HepG2 (cell line): ENCODE measurements at regions not wholly inside any gene's neighbourhood (a gene's known extent, or its start where the extent isn't known, plus 50 kb on each side); places are given as distances from the start of the nearest gene placed in this dataset.

ENCODE experiments used
- ATAC-seq: fragments of 200-7000 bp; cut with Tn5 transposase; 3 replicates; pipeline ENCODE4 v1.9.1; 2020; ENCODE audit warnings: mild to moderate bottlenecking, moderate library complexity
- BruUV-seq: library from RNA; stranded (reverse); fragments of 400-500 nt; replicated peaks from 2 replicates; lab custom pipeline; 2021; lab: Mats Ljungman, UMichigan
- CTCF ChIA-PET: fragments of 300-600 bp; formaldehyde crosslinking; extraction: SDS; loops from one replicate; lab custom pipeline; 2021; ENCODE audit warnings: low total read pairs, inconsistent platforms, low intra/inter-chr PET ratio; lab: Yijun Ruan, JAX
- POLR2A ChIA-PET: fragments of 350-600 bp; sonication (Branson Sonifier 250); formaldehyde crosslinking; loops from one replicate; lab custom pipeline; 2020; ENCODE audit warnings: antibody characterized with exemption, inconsistent platforms; lab: Yijun Ruan, JAX
- DNase-seq: peaks from one replicate; pipeline ENCODE4 v3.0.0-alpha.2; 2015; ENCODE audit warnings: low spot score
- FAIRE-seq: peaks from 3 replicates; lab custom pipeline; 2011; peaks lifted over from hg19 to GRCh38; lab: Jason Lieb, UNC
- H2AFZ ChIP-seq: one replicate; pipeline ENCODE4 v1.6.1; 2011; ENCODE audit warnings: low read length, inconsistent platforms
- H3K27ac ChIP-seq: fragments of 300-600 bp; 3 replicates; pipeline ENCODE4 v1.8.0; 2011; ENCODE audit warnings: mixed run types, mild to moderate bottlenecking, mixed read lengths, low read length, inconsistent platforms; ENCODE audit not compliant: insufficient read depth; ENCODE audit errors: extremely low read length
- H3K27me3 ChIP-seq, 2 experiments: fragments of 200-600 bp in 1 of 2; 2 replicates in 1 of 2; 3 replicates in 1 of 2; pipeline versions ENCODE4 v1.6.0 to v1.8.0; 2011; ENCODE audit warnings: low read length in 2 of 2, mild to moderate bottlenecking in 2 of 2, moderate library complexity in 2 of 2, inconsistent platforms in 1 of 2; ENCODE audit not compliant: insufficient read depth in 2 of 2, control insufficient read depth in 1 of 2
- H3K36me3 ChIP-seq, 2 experiments: fragments of 200-600 bp in 1 of 2; replicated peaks in 1 of 2; 2 replicates in 1 of 2; 3 replicates in 1 of 2; pipeline versions ENCODE4 v1.5.1 to v1.8.0; 2011; ENCODE audit warnings: low read length in 2 of 2, inconsistent platforms in 1 of 2; ENCODE audit not compliant: insufficient read depth in 2 of 2, control insufficient read depth in 1 of 2
- H3K4me1 ChIP-seq: 2 replicates; pipeline ENCODE4 v1.5.1; 2012; ENCODE audit warnings: low read length, inconsistent platforms; ENCODE audit not compliant: insufficient read depth
- H3K4me2 ChIP-seq: 2 replicates; pipeline ENCODE4 v1.6.0; 2011; ENCODE audit warnings: low read depth, low read length, inconsistent platforms
- H3K4me3 ChIP-seq, 3 experiments: fragments of 200-600 bp in 1 of 3; sonication (generic), shearing (Covaris generic) in 1 of 3; replicated peaks in 1 of 3; 2 replicates each; pipeline ENCODE4 v1.5.1; 2011 to 2016; ENCODE audit warnings: low read length in 3 of 3, inconsistent platforms in 2 of 3, low read depth in 2 of 3, mild to moderate bottlenecking in 2 of 3, control low read depth in 1 of 3, mixed read lengths in 1 of 3; ENCODE audit not compliant: insufficient read depth in 1 of 3
- H3K79me2 ChIP-seq: one replicate; pipeline ENCODE4 v1.6.1; 2011; ENCODE audit warnings: low read length, inconsistent platforms; ENCODE audit not compliant: insufficient read depth
- H3K9ac ChIP-seq: 2 replicates; pipeline ENCODE4 v1.6.0; 2011; ENCODE audit warnings: mild to moderate bottlenecking, low read depth, low read length, inconsistent platforms; ENCODE audit not compliant: insufficient read depth
- H3K9me3 ChIP-seq: 2 replicates; pipeline ENCODE4 v1.5.1; 2012; ENCODE audit warnings: mild to moderate bottlenecking, low read length
- H4K20me1 ChIP-seq: 2 replicates; pipeline ENCODE4 v1.6.0; 2011; ENCODE audit warnings: inconsistent platforms, mild to moderate bottlenecking, low read length, moderate library complexity; ENCODE audit not compliant: insufficient read depth
- ARNT2 ChIP-seq: sonication (generic); formaldehyde crosslinking; IDR thresholded peaks from 2 replicates; pipeline ENCODE4 v1.8.0; 2022; ENCODE audit warnings: mild to moderate bottlenecking, low read depth, missing genetic modification reagents, moderate library complexity
- ARNTL ChIP-seq: sonication (generic); formaldehyde crosslinking; IDR thresholded peaks from 2 replicates; pipeline ENCODE4 v1.4.0; 2020; ENCODE audit warnings: mild to moderate bottlenecking, missing genetic modification reagents
- GLI4 ChIP-seq: sonication (generic); formaldehyde crosslinking; IDR thresholded peaks from 2 replicates; pipeline ENCODE4 v1.5.1; 2020; ENCODE audit warnings: missing genetic modification reagents, mild to moderate bottlenecking, moderate library complexity, borderline replicate concordance
- HDAC1 ChIP-seq: sonication (generic); formaldehyde crosslinking; IDR thresholded peaks from 2 replicates; pipeline ENCODE4 v1.5.1; 2020; ENCODE audit warnings: mild to moderate bottlenecking, missing genetic modification reagents
- HES4 ChIP-seq: sonication (generic); formaldehyde crosslinking; IDR thresholded peaks from 2 replicates; pipeline ENCODE4 v1.9.0; 2021; ENCODE audit warnings: mild to moderate bottlenecking, missing genetic modification reagents, borderline replicate concordance
- HMGXB3 ChIP-seq: sonication (generic); formaldehyde crosslinking; IDR thresholded peaks from 2 replicates; pipeline ENCODE4 v1.4.0; 2020; ENCODE audit warnings: missing genetic modification reagents, borderline replicate concordance
- MTA3 ChIP-seq: sonication (generic); formaldehyde crosslinking; IDR thresholded peaks from 2 replicates; pipeline ENCODE4 v1.4.0; 2020; ENCODE audit warnings: missing genetic modification reagents
- PHB2 ChIP-seq: fragments of 450-650 bp; IDR thresholded peaks from 2 replicates; pipeline ENCODE4 v1.6.1; 2018; ENCODE audit not compliant: partially characterized antibody
- ZBED4 ChIP-seq: sonication (generic); formaldehyde crosslinking; IDR thresholded peaks from 2 replicates; pipeline ENCODE4 v1.4.0; 2020; ENCODE audit warnings: missing genetic modification reagents, borderline replicate concordance
- ZNF282 ChIP-seq: fragments of 450-650 bp; IDR thresholded peaks from 2 replicates; pipeline ENCODE4 v1.6.1; 2018; ENCODE audit not compliant: partially characterized antibody
- ZNF510 ChIP-seq: sonication (generic); formaldehyde crosslinking; IDR thresholded peaks from 2 replicates; pipeline ENCODE4 v1.4.0; 2020; ENCODE audit warnings: low read depth, mild to moderate bottlenecking, missing genetic modification reagents
- WGBS: methylation state at CpG from one replicate; pipeline ENCODE4 v1.1.6; 2017; ENCODE audit warnings: low lambda C conversion rate; 5-methylcytosine and 5-hydroxymethylcytosine counted together
- in situ Hi-C: cut with HindIII; loops from 2 replicates; pipeline ENCODE4 v1.10.0; 2017; ENCODE audit warnings: low pct_unique_long_range_greater_than_20kb; ENCODE audit not compliant: extremely low pct_ligation_motif_present
- intact Hi-C: fragments of 100-400 bp; cut with micrococcal nuclease; formaldehyde crosslinking; loops from one replicate; pipeline ENCODE4 v1.10.0; 2022; ENCODE audit not compliant: unreplicated experiment

GRCh38 chr1:38743184-38743583 lies 116.4 kb downstream of the RRAGC start:
- no TSS peak for BruUV-seq
- no peak for FAIRE-seq

GRCh38 chr1:38741341-38741740 lies 118.2 kb downstream of the RRAGC start:
- intact Hi-C loops (no loop called here), in situ Hi-C loops (no loop called here)
- Histone ChIP-seq H3K27me3 (no peaks in the 10 kb centered on the region; a peak in 2 of 5 replicates), H2AFZ (no peak overlapping the region), H3K4me2 (no peak overlapping the region), H3K36me3 (no peaks in the 10 kb centered on the region), H3K4me1 (peaks cover 7% of the 10 kb centered on the region), H3K9me3 (no peaks in the 10 kb centered on the region), H3K27ac (no peak overlapping the region), H4K20me1 (no peaks in the 10 kb centered on the region), H3K4me3 (no peak overlapping the region), H3K9ac (no peak overlapping the region), H3K79me2 (no peaks in the 10 kb centered on the region)
- no peak for ATAC-seq
- no peak for FAIRE-seq
- DNase-seq: no peak
- WGBS: 25% methylated on average over 6 of the region's 9 CpGs
- ChIA-PET POLR2A (no interaction called here), CTCF (no interaction called here)
- no TSS peak for BruUV-seq
- TF ChIP-seq ARNTL (no peak), MTA3 (CRISPR knock-in tag) (no peak), HES4 (no peak), ZBED4 (CRISPR knock-in tag) (no peak), ARNT2 (no peak), HMGXB3 (CRISPR knock-in tag) (no peak), ZNF510 (CRISPR knock-in tag) (no peak), GLI4 (no peak)

More at GRCh38 chr1:38743184-38743583, 116.4 kb downstream of the RRAGC start:
- POLR2A ChIA-PET: no interaction called here
- no peaks in the 10 kb centered on the region for H3K9me3 ChIP-seq
- H3K4me3 ChIP-seq: no peak overlapping the region
- no peak for DNase-seq
- no peaks in the 10 kb centered on the region for H3K79me2 ChIP-seq
- no peaks in the 10 kb centered on the region; a peak in 2 of 5 replicates for H3K27me3 ChIP-seq
- WGBS: 83% methylated on average over 1 of the region's 1 CpG
- no peak overlapping the region for H2AFZ ChIP-seq
- H4K20me1 ChIP-seq: no peaks in the 10 kb centered on the region
- CTCF ChIA-PET: no interaction called here
- no peak overlapping the region for H3K9ac ChIP-seq
- H3K4me2 ChIP-seq: no peak overlapping the region
- intact Hi-C loops: no loop called here
- no peak for TF ChIP-seq ZNF282
- TF ChIP-seq HDAC1 (CRISPR knock-in tag): no peak
- no peak for TF ChIP-seq PHB2
- TF ChIP-seq, all 625 proteins: peak for 0
- no peak for ATAC-seq
- no peaks in the 10 kb centered on the region for H3K4me1 ChIP-seq
- H3K36me3 ChIP-seq: no peaks in the 10 kb centered on the region
- H3K27ac ChIP-seq: no peak overlapping the region
- in situ Hi-C loops: no loop called here
